ENCODE measurements at regions not wholly inside any gene's neighbourhood (a gene's known extent, or its start where the extent isn't known, plus 50 kb on each side); places are given as distances from the start of the nearest gene placed in this dataset.

- DNase-seq (no peak), ATAC-seq (no peak)
- peaks cover 0 to 1% (median 0%) of the 10 kb centered on the region in 4 donors for H3K4me1 Mint-ChIP-seq
- no peaks in the 10 kb centered on the region for H3K9me3 Mint-ChIP-seq
- H3K27ac Mint-ChIP-seq: no peak overlapping the region
- H3K4me3 Mint-ChIP-seq: no peak overlapping the region
- peaks cover 0 to 9% (median 0%) of the 10 kb centered on the region in 5 donors for H3K27me3 Mint-ChIP-seq
- H3K36me3 Mint-ChIP-seq: no peaks in the 10 kb centered on the region
- POLR2A ChIA-PET: no interaction called here
Measured at GRCh38 chr11:130646881-130647280, 198.4 kb downstream of the ADAMTS15 start.

GRCh38 chr11:130647371-130647770 lies 198.9 kb downstream of the ADAMTS15 start:
- H3K9me3 Mint-ChIP-seq: no peaks in the 10 kb centered on the region
- H3K27me3 Mint-ChIP-seq: peaks cover 0 to 9% (median 0%) of the 10 kb centered on the region in 5 donors
- POLR2A ChIA-PET: no interaction called here
- no peak overlapping the region for H3K27ac Mint-ChIP-seq
- H3K4me3 Mint-ChIP-seq: no peak overlapping the region
- no peak for ATAC-seq
- H3K4me1 Mint-ChIP-seq: peaks cover 0 to 1% (median 0%) of the 10 kb centered on the region in 4 donors
- no peaks in the 10 kb centered on the region for H3K36me3 Mint-ChIP-seq
- no peak for DNase-seq

- no peak overlapping the region for H3K4me3 Mint-ChIP-seq
- H3K27ac Mint-ChIP-seq: no peak overlapping the region
- H3K9me3 Mint-ChIP-seq: no peaks in the 10 kb centered on the region
- peaks cover 0 to 1% (median 0%) of the 10 kb centered on the region in 4 donors for H3K4me1 Mint-ChIP-seq
- ATAC-seq: no peak
- H3K36me3 Mint-ChIP-seq: no peaks in the 10 kb centered on the region
- POLR2A ChIA-PET: no interaction called here
- no peak for DNase-seq
- H3K27me3 Mint-ChIP-seq: peaks cover 0 to 14% (median 5%) of the 10 kb centered on the region in 5 donors
Measured at GRCh38 chr11:130649801-130650200, 201.4 kb downstream of the ADAMTS15 start.

- H3K27me3 Mint-ChIP-seq: peaks cover 0 to 22% (median 8%) of the 10 kb centered on the region in 5 donors
- peaks cover 0 to 4% (median 0%) of the 10 kb centered on the region in 9 donors for H3K9me3 Mint-ChIP-seq
- POLR2A ChIA-PET: no interaction called here
- H3K4me1 Mint-ChIP-seq: peaks cover 0 to 1% (median 0%) of the 10 kb centered on the region in 4 donors
- H3K27ac Mint-ChIP-seq: no peak overlapping the region
- DNase-seq (no peak), ATAC-seq (no peak)
- no peaks in the 10 kb centered on the region for H3K36me3 Mint-ChIP-seq
- no peak overlapping the region for H3K4me3 Mint-ChIP-seq
Measured at GRCh38 chr11:130650456-130651030, 202.1 kb downstream of the ADAMTS15 start.

GRCh38 chr11:130651066-130651855 lies 202.8 kb downstream of the ADAMTS15 start:
- peaks cover 3 to 11% (median 6%) of the 10 kb centered on the region in 9 donors for H3K9me3 Mint-ChIP-seq
- peaks cover 0 to 1% (median 0%) of the 10 kb centered on the region in 4 donors for H3K4me1 Mint-ChIP-seq
- no peak for DNase-seq
- H3K27me3 Mint-ChIP-seq: peaks cover 0 to 29% (median 13%) of the 10 kb centered on the region in 5 donors
- no peak overlapping the region for H3K27ac Mint-ChIP-seq
- no peak for ATAC-seq
- no peak overlapping the region for H3K4me3 Mint-ChIP-seq
- H3K36me3 Mint-ChIP-seq: peaks cover 0 to 7% (median 0%) of the 10 kb centered on the region in 3 donors
- POLR2A ChIA-PET: no interaction called here

GRCh38 chr11:130652671-130653335 lies 204.4 kb downstream of the ADAMTS15 start:
- no peak overlapping the region for H3K4me3 Mint-ChIP-seq
- H3K4me1 Mint-ChIP-seq: no peaks in the 10 kb centered on the region
- DNase-seq (no peak), ATAC-seq (no peak)
- H3K27me3 Mint-ChIP-seq: peaks cover 0 to 29% (median 14%) of the 10 kb centered on the region in 5 donors
- peaks cover 0 to 7% (median 0%) of the 10 kb centered on the region in 3 donors for H3K36me3 Mint-ChIP-seq
- peaks cover 3 to 19% (median 11%) of the 10 kb centered on the region in 9 donors for H3K9me3 Mint-ChIP-seq
- POLR2A ChIA-PET: no interaction called here
- H3K27ac Mint-ChIP-seq: no peak overlapping the region

GRCh38 chr11:130653838-130654636 lies 205.6 kb downstream of the ADAMTS15 start:
- Mint-ChIP-seq H3K4me1 (no peaks in the 10 kb centered on the region), H3K36me3 (peaks cover 0 to 7% (median 0%) of the 10 kb centered on the region in 3 donors), H3K4me3 (no peak overlapping the region), H3K27me3 (peaks cover 0 to 29% (median 14%) of the 10 kb centered on the region in 5 donors), H3K27ac (no peak overlapping the region), H3K9me3 (peaks cover 4 to 20% (median 11%) of the 10 kb centered on the region in 9 donors)
- POLR2A ChIA-PET: no interaction called here
- no peak for ATAC-seq
- DNase-seq: no peak

DNA sequence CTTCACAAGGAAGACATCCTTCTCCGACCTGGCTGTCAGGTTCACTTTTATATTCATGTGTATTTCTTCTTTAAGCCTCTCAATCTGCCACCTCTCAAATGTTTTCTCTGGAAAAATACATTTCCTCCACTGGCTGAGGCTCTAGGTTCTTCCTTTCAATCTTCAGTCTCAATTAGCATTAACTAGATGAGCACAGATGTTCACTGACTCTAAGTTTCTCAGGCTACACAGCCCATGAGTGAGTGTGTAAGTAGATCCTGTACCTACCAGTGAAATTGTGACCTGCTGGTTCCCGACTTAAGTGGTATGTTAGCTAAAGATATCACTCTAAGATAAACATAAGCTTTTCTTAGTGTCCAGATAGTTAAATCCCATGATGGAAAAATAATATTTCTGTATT lies 206.9 kb downstream of the ADAMTS15 start:
- ATAC-seq: no peak
- POLR2A ChIA-PET: no interaction called here
- H3K9me3 Mint-ChIP-seq: peaks cover 4 to 20% (median 11%) of the 10 kb centered on the region in 9 donors
- H3K36me3 Mint-ChIP-seq: peaks cover 0 to 7% (median 0%) of the 10 kb centered on the region in 3 donors
- DNase-seq: no peak
- H3K4me1 Mint-ChIP-seq: no peaks in the 10 kb centered on the region
- no peak overlapping the region for H3K4me3 Mint-ChIP-seq
- peaks cover 0 to 29% (median 14%) of the 10 kb centered on the region in 5 donors for H3K27me3 Mint-ChIP-seq
- no peak overlapping the region for H3K27ac Mint-ChIP-seq

DNA sequence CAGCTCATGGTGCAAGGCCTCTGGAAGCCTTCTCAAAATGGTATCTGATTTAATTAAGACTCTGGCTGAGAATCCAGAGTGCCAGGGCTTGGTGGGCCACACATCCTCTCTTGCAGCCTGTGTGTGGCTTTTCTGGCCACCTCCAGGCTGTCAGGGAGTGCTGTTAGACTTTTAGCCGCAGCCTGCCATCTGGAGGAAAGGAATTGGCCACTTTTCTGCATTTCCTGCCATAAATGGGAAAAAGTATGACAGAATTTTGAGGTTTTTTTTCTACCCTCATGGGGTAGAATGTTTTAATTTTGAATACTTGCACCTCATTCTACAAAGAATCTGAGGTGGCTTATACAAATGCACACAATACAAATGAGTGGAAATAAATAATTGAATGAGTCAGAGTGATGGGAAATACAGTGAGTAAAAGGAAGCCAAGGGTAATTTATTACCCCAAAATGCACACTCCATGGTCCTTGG lies 218.4 kb downstream of the ADAMTS15 start:
- Mint-ChIP-seq H3K4me1 (peaks cover 0 to 2% (median 0%) of the 10 kb centered on the region in 4 donors), H3K27me3 (peaks cover 0 to 8% (median 2%) of the 10 kb centered on the region in 5 donors), H3K9me3 (no peaks in the 10 kb centered on the region), H3K27ac (no peak overlapping the region), H3K4me3 (no peak overlapping the region), H3K36me3 (no peaks in the 10 kb centered on the region)
- DNase-seq (no peak), ATAC-seq (no peak)
- POLR2A ChIA-PET: no interaction called here

GRCh38 chr11:130668751-130669150 lies 220.3 kb downstream of the ADAMTS15 start:
- H3K4me1 Mint-ChIP-seq: peaks cover 0 to 2% (median 0%) of the 10 kb centered on the region in 4 donors
- peaks cover 1 to 9% (median 3%) of the 10 kb centered on the region in 5 donors for H3K27me3 Mint-ChIP-seq
- no peaks in the 10 kb centered on the region for H3K9me3 Mint-ChIP-seq
- POLR2A ChIA-PET: no interaction called here
- ATAC-seq: no peak
- no peak for DNase-seq
- no peak overlapping the region for H3K27ac Mint-ChIP-seq
- no peak overlapping the region for H3K4me3 Mint-ChIP-seq
- no peaks in the 10 kb centered on the region for H3K36me3 Mint-ChIP-seq

GRCh38 chr11:130670200-130670599 lies 221.8 kb downstream of the ADAMTS15 start:
- Mint-ChIP-seq H3K9me3 (no peaks in the 10 kb centered on the region), H3K27me3 (peaks cover 0 to 15% (median 8%) of the 10 kb centered on the region in 5 donors), H3K36me3 (no peaks in the 10 kb centered on the region), H3K4me1 (peaks cover 0 to 2% (median 0%) of the 10 kb centered on the region in 4 donors), H3K4me3 (no peak overlapping the region), H3K27ac (no peak overlapping the region)
- DNase-seq (no peak), ATAC-seq (no peak)
- POLR2A ChIA-PET: no interaction called here
